ENCODE measurements at regions not wholly inside any gene's neighbourhood (a gene's known extent, or its start where the extent isn't known, plus 50 kb on each side); places are given as distances from the start of the nearest gene placed in this dataset.
"Not testable (repeated sequence)": the region's sequence is repeated elsewhere in the genome, so short reads cannot be mapped to it uniquely, and the experiment has no call there.

GRCh38 chr5:38149815-38150195 is 108.6 kb upstream of the EGFLAM start:
- in situ Hi-C loops (cut with HindIII; ENCODE audit: low sequenced_read_pairs) = no loop called here

- in situ Hi-C loops (cut with HindIII; ENCODE audit: low sequenced_read_pairs) = no loop called here
Observed at GRCh38 chr5:38148021-38148625, 110.2 kb upstream of the EGFLAM start.

GRCh38 chr5:38143384-38143783 is 115.0 kb upstream of the EGFLAM start:
- in situ Hi-C loops (cut with HindIII; ENCODE audit: low sequenced_read_pairs) = no loop called here

- in situ Hi-C loops (cut with HindIII; ENCODE audit: low sequenced_read_pairs) = no loop called here
Observed at GRCh38 chr5:38141665-38142064, 116.7 kb upstream of the EGFLAM start.

- in situ Hi-C loops (cut with HindIII; ENCODE audit: low sequenced_read_pairs) = no loop called here
Observed at GRCh38 chr5:38138574-38138973, 119.8 kb upstream of the EGFLAM start.

- in situ Hi-C loops (cut with HindIII; ENCODE audit: low sequenced_read_pairs) = no loop called here
Observed at GRCh38 chr5:38135486-38136039, 122.8 kb upstream of the EGFLAM start.

GRCh38 chr5:38134810-38135209 is 123.5 kb upstream of the EGFLAM start:
- in situ Hi-C loops (cut with HindIII; ENCODE audit: low sequenced_read_pairs) = no loop called here

- in situ Hi-C loops (cut with HindIII; ENCODE audit: low sequenced_read_pairs) = not testable (repeated sequence)
Observed at GRCh38 chr5:38134294-38134693, 124.1 kb upstream of the EGFLAM start.

- in situ Hi-C loops (cut with HindIII; ENCODE audit: low sequenced_read_pairs) = no loop called here
Observed at GRCh38 chr5:38131686-38132085, 126.7 kb upstream of the EGFLAM start.

- in situ Hi-C loops (cut with HindIII; ENCODE audit: low sequenced_read_pairs) = no loop called here
Observed at GRCh38 chr5:38124321-38124720, 134.0 kb upstream of the EGFLAM start.

- in situ Hi-C loops (cut with HindIII; ENCODE audit: low sequenced_read_pairs) = no loop called here
Observed at GRCh38 chr5:38121420-38121819, 136.9 kb upstream of the EGFLAM start.

GRCh38 chr5:38119836-38120235 is 138.5 kb upstream of the EGFLAM start:
- in situ Hi-C loops (cut with HindIII; ENCODE audit: low sequenced_read_pairs) = loop anchor here (5.0 kb wide), 1 partner anchor 38 kb away; no protein-coding TSS in a partner anchor

- in situ Hi-C loops (cut with HindIII; ENCODE audit: low sequenced_read_pairs) = loop anchor here (5.0 kb wide), 1 partner anchor 36 kb away; no protein-coding TSS in a partner anchor
Observed at GRCh38 chr5:38117784-38118479, 140.4 kb upstream of the EGFLAM start.

GRCh38 chr5:38115318-38115827 is 143.0 kb upstream of the EGFLAM start:
- in situ Hi-C loops (cut with HindIII; ENCODE audit: low sequenced_read_pairs) = loop anchor here (5.0 kb wide), 1 partner anchor 33 kb away; no protein-coding TSS in a partner anchor

GRCh38 chr5:38113880-38114279 is 144.5 kb upstream of the EGFLAM start:
- in situ Hi-C loops (cut with HindIII; ENCODE audit: low sequenced_read_pairs) = no loop called here

- in situ Hi-C loops (cut with HindIII; ENCODE audit: low sequenced_read_pairs) = no loop called here
Observed at GRCh38 chr5:38113456-38113855, 144.9 kb upstream of the EGFLAM start.

- in situ Hi-C loops (cut with HindIII; ENCODE audit: low sequenced_read_pairs) = no loop called here
Observed at GRCh38 chr5:38112938-38113337, 145.4 kb upstream of the EGFLAM start.

- in situ Hi-C loops (cut with HindIII; ENCODE audit: low sequenced_read_pairs) = no loop called here
Observed at GRCh38 chr5:38110130-38110529, 148.2 kb upstream of the EGFLAM start.

- in situ Hi-C loops (cut with HindIII; ENCODE audit: low sequenced_read_pairs) = no loop called here
Observed at GRCh38 chr5:38107096-38107495, 151.3 kb upstream of the EGFLAM start.

GRCh38 chr5:38105801-38106200 is 152.6 kb upstream of the EGFLAM start:
- in situ Hi-C loops (cut with HindIII; ENCODE audit: low sequenced_read_pairs) = no loop called here

GRCh38 chr5:38105231-38105570 is 153.2 kb upstream of the EGFLAM start:
- in situ Hi-C loops (cut with HindIII; ENCODE audit: low sequenced_read_pairs) = no loop called here

Measured in DLD1 (cell line).